Lung (tissue), 11 donors: ENCODE measurements at regions not wholly inside any gene's neighbourhood (a gene's known extent, or its start where the extent isn't known, plus 50 kb on each side); places are given as distances from the start of the nearest gene placed in this dataset.

Experiments used
- ATAC-seq: fragments of 200-7000 bp; cut with Tn5 transposase; one replicate; pipeline ENCODE4 v1.9.1; 2020; ENCODE audit warnings: moderate number of reproducible peaks; ENCODE audit not compliant: insufficient read depth, low FRiP score
- DNase-seq, 3 donors: peaks; one replicate each; pipeline ENCODE4 v3.0.0-alpha.2; 2013 to 2017
- H3K27ac ChIP-seq, 2 donors: one replicate each; pipeline ENCODE4 v1.5.1; 2013; ENCODE audit warnings: mild to moderate bottlenecking in 2 of 2, moderate library complexity in 2 of 2, control low read depth in 1 of 2, inconsistent platforms in 1 of 2, low read depth in 1 of 2, low read length in 1 of 2
- H3K27me3 ChIP-seq, 3 donors: one replicate each; pipeline ENCODE4 v1.5.1; 2013; ENCODE audit warnings: low read length in 2 of 3; ENCODE audit not compliant: control insufficient read depth in 3 of 3, insufficient read depth in 3 of 3
- H3K36me3 ChIP-seq, 4 donors: one replicate each; pipeline ENCODE4 v1.5.1; 2013; ENCODE audit warnings: low read length in 4 of 4, mild to moderate bottlenecking in 1 of 4, moderate library complexity in 1 of 4; ENCODE audit not compliant: control insufficient read depth in 4 of 4, insufficient read depth in 4 of 4
- H3K4me1 ChIP-seq, 5 donors: one replicate each; pipeline ENCODE4 v1.5.1; 2013; ENCODE audit warnings: low read length in 5 of 5, mild to moderate bottlenecking in 2 of 5, moderate library complexity in 1 of 5; ENCODE audit not compliant: control insufficient read depth in 5 of 5, insufficient read depth in 5 of 5
- H3K4me3 ChIP-seq: one replicate; pipeline ENCODE4 v1.5.1; 2013; ENCODE audit warnings: mild to moderate bottlenecking, control low read depth, moderate library complexity
- H3K9ac ChIP-seq, 2 donors: one replicate each; pipeline ENCODE4 v1.5.1; 2013; ENCODE audit warnings: low read length in 2 of 2, control low read depth in 1 of 2; ENCODE audit not compliant: insufficient read depth in 1 of 2
- H3K9me3 ChIP-seq, 4 donors: one replicate each; pipeline ENCODE4 v1.5.1; 2013; ENCODE audit warnings: low read length in 3 of 4, mild to moderate bottlenecking in 1 of 4, moderate library complexity in 1 of 4; ENCODE audit not compliant: control insufficient read depth in 4 of 4, insufficient read depth in 3 of 4
- CTCF ChIP-seq: IDR thresholded peaks from 2 replicates; pipeline ENCODE4 v1.5.1; 2012; ENCODE audit warnings: mild to moderate bottlenecking; ENCODE audit errors: control extremely low read depth, extremely low read depth
- WGBS, 2 donors: extraction: QIAGEN DNeasy Blood & Tissue Kit; methylation state at CpG; one replicate each; pipeline ENCODE4 v1.1.7; 2013; 5-methylcytosine and 5-hydroxymethylcytosine counted together
- donor health status: control.
- donor health status: control.
- donor health status: Bipolar disorder and iron deficiency.
- donor health status: healthy.
- donor health status: DM: yes; HTN: yes; CAD: no.

- WGBS, 2 donors: 71 to 84% methylated on average over 3 of the region's 3 CpGs
- no peak for TF ChIP-seq CTCF
- no peaks in the 10 kb centered on the region for H3K9me3 ChIP-seq
- H3K4me3 ChIP-seq: no peak overlapping the region
- no peak overlapping the region for H3K27ac ChIP-seq
- ATAC-seq (no peak), DNase-seq (no peak)
- H3K27me3 ChIP-seq: no peaks in the 10 kb centered on the region
- no peak overlapping the region for H3K9ac ChIP-seq
- H3K36me3 ChIP-seq: no peaks in the 10 kb centered on the region
- H3K4me1 ChIP-seq: no peaks in the 10 kb centered on the region
Observed at GRCh38 chr5:163687414-163687813, 182.0 kb downstream of the MAT2B start.

- 90 to 93% methylated on average over 2 of the region's 2 CpGs for WGBS, 2 donors
- H3K9me3 ChIP-seq: no peaks in the 10 kb centered on the region
- no peaks in the 10 kb centered on the region for H3K4me1 ChIP-seq
- no peak overlapping the region for H3K27ac ChIP-seq
- H3K4me3 ChIP-seq: no peak overlapping the region
- ATAC-seq (no peak), DNase-seq (no peak)
- TF ChIP-seq CTCF: no peak
- peaks cover 0 to 2% (median 0%) of the 10 kb centered on the region in 3 donors for H3K27me3 ChIP-seq
- no peak overlapping the region for H3K9ac ChIP-seq
- H3K36me3 ChIP-seq: no peaks in the 10 kb centered on the region
Observed at GRCh38 chr5:163692091-163692490, 186.7 kb downstream of the MAT2B start.

GRCh38 chr5:163695830-163696578, 190.6 kb downstream of the MAT2B start:
- DNase-seq (peak; percentile 61 to 86 (median 79)), ATAC-seq (peak; percentile 86)
- H3K4me1 ChIP-seq: no peaks in the 10 kb centered on the region
- no peak overlapping the region for H3K27ac ChIP-seq
- no peaks in the 10 kb centered on the region for H3K9me3 ChIP-seq
- 35 to 46% methylated on average over 10 of the region's 10 CpGs for WGBS, 2 donors
- H3K4me3 ChIP-seq: no peak overlapping the region
- no peaks in the 10 kb centered on the region for H3K36me3 ChIP-seq
- TF ChIP-seq CTCF: no peak
- no peak overlapping the region for H3K9ac ChIP-seq
- H3K27me3 ChIP-seq: peaks cover 0 to 7% (median 0%) of the 10 kb centered on the region in 3 donors

- Histone ChIP-seq H3K9ac (no peak overlapping the region), H3K4me1 (no peaks in the 10 kb centered on the region), H3K27ac (no peak overlapping the region), H3K27me3 (peaks cover 0 to 7% (median 0%) of the 10 kb centered on the region in 3 donors), H3K36me3 (no peaks in the 10 kb centered on the region), H3K4me3 (no peak overlapping the region), H3K9me3 (no peaks in the 10 kb centered on the region)
- DNase-seq: no peak
- TF ChIP-seq CTCF: no peak
- WGBS, 2 donors: 27 to 29% methylated on average over 5 of the region's 5 CpGs
- no peak for ATAC-seq
Observed at GRCh38 chr5:163696579-163696887, 191.1 kb downstream of the MAT2B start.
